ENCODE measurements at regions not wholly inside any gene's neighbourhood (a gene's known extent, or its start where the extent isn't known, plus 50 kb on each side); places are given as distances from the start of the nearest gene placed in this dataset.

DNA sequence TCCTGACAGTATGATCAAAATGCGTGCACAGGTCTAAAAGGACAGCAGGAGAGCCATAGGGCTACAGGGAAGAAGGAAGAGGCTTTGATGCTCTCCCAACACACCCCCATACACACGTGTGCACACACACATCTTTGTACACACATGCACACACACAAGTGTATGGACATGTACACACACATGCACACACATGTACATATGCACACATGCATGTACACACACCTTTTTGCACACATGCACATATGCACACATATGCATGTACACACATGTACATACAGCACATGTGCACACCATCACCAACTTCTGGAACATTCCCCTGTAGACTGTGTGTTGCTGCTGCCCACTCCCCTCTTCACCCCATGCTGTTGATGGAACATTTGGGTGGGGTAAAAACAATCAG is 255.6 kb upstream of the CTBP2 start:
- H3K27me3 Mint-ChIP-seq (ENCODE audit: low read depth): peaks cover 33% of the 10 kb centered on the region
- no peaks in the 10 kb centered on the region for H3K9me3 Mint-ChIP-seq
- TF ChIP-seq, protein P1, sequence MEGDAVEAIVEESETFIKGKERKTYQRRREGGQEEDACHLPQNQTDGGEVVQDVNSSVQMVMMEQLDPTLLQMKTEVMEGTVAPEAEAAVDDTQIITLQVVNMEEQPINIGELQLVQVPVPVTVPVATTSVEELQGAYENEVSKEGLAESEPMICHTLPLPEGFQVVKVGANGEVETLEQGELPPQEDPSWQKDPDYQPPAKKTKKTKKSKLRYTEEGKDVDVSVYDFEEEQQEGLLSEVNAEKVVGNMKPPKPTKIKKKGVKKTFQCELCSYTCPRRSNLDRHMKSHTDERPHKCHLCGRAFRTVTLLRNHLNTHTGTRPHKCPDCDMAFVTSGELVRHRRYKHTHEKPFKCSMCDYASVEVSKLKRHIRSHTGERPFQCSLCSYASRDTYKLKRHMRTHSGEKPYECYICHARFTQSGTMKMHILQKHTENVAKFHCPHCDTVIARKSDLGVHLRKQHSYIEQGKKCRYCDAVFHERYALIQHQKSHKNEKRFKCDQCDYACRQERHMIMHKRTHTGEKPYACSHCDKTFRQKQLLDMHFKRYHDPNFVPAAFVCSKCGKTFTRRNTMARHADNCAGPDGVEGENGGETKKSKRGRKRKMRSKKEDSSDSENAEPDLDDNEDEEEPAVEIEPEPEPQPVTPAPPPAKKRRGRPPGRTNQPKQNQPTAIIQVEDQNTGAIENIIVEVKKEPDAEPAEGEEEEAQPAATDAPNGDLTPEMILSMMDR (IDR thresholded peaks at IDR 0.05; ENCODE audit: unreplicated experiment): no peak

DNA sequence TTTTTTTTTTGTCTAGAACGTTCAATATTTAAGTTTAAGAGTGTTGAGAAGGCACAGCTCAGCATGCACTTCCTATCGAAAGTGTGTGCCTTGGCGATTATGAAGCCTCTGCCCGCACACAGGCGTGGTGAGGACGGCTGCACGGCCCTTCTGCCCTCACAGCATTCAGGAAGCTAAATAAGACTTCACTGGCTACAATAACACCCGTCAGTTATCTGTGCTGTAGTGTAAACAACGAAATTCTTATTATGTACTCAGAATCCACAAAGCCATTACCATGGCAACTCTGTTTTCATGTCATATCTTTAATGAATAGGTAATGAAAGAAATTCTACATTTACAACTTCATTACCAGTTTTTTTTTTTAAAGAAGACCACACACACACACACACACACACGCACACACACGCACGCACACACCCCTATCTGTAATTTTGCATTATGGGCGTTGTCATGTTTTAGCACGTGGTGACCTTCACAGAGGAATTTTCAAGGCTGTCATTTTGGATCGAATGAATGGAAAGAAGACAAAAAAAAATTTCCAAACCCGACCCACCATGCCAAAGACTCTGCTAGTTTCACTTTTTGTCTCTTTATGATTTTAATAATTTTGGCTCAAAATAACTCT is 254.8 kb upstream of the CTBP2 start:
- Mint-ChIP-seq H3K36me3 (no peaks in the 10 kb centered on the region), H3K4me1 (no peaks in the 10 kb centered on the region), H3K27ac (no peak overlapping the region), H3K27me3 (ENCODE audit: low read depth) (peaks cover 29% of the 10 kb centered on the region), H3K4me3 (no peak overlapping the region), H3K9me3 (no peaks in the 10 kb centered on the region)
- TF ChIP-seq, protein P1 (IDR thresholded peaks at IDR 0.05; ENCODE audit: unreplicated experiment): no peak
- DNase-seq (ENCODE audit: low spot score in 2 of 2, unreplicated experiment in 2 of 2): no peak

More for the DNA sequence above, 255.6 kb upstream of the CTBP2 start:
- Mint-ChIP-seq H3K4me3 (no peak overlapping the region), H3K36me3 (no peaks in the 10 kb centered on the region), H3K27ac (no peak overlapping the region), H3K4me1 (no peaks in the 10 kb centered on the region)
- DNase-seq (ENCODE audit: low spot score in 2 of 2, unreplicated experiment in 2 of 2): no peak

DNA sequence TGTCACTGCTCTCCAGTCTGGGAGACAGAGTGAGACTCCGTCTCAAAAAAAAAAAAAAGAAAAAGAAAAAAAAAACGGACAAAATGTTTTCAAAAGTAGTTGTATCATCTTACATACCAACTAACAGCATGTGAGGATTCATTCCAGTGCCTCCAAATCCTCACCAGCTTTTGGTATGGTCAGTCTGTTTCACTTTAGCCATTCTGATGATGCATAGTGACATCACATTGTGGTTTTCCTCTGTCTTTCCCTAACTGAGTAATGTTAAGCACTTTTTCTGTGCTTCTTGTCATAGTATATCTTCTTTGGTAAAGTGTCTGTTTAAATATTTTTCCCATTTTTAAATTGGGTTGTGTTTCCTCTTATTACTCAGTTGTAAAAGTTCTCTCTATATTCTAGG is 251.4 kb upstream of the CTBP2 start:
- TF ChIP-seq, protein P1 (IDR thresholded peaks at IDR 0.05; ENCODE audit: unreplicated experiment): no peak
- Mint-ChIP-seq H3K27ac (no peak overlapping the region), H3K9me3 (no peaks in the 10 kb centered on the region), H3K4me1 (no peaks in the 10 kb centered on the region), H3K4me3 (no peak overlapping the region), H3K27me3 (ENCODE audit: low read depth) (peaks cover 34% of the 10 kb centered on the region), H3K36me3 (no peaks in the 10 kb centered on the region)
- no peak for DNase-seq (ENCODE audit: low spot score in 2 of 2, unreplicated experiment in 2 of 2)

- Mint-ChIP-seq H3K4me1 (no peaks in the 10 kb centered on the region), H3K9me3 (peaks cover 10% of the 10 kb centered on the region), H3K27ac (no peak overlapping the region), H3K36me3 (no peaks in the 10 kb centered on the region), H3K4me3 (no peak overlapping the region), H3K27me3 (ENCODE audit: low read depth) (peaks cover 31% of the 10 kb centered on the region)
- TF ChIP-seq, protein P1 (IDR thresholded peaks at IDR 0.05; ENCODE audit: unreplicated experiment): no peak
- no peak for DNase-seq (ENCODE audit: low spot score in 2 of 2, unreplicated experiment in 2 of 2)
Observed at GRCh38 chr10:125409756-125410155, 249.4 kb upstream of the CTBP2 start.

GRCh38 chr10:125407557-125407956 is 247.2 kb upstream of the CTBP2 start:
- DNase-seq (ENCODE audit: low spot score in 2 of 2, unreplicated experiment in 2 of 2): no peak
- TF ChIP-seq, protein P1 (IDR thresholded peaks at IDR 0.05; ENCODE audit: unreplicated experiment): no peak
- H3K9me3 Mint-ChIP-seq: peaks cover 30% of the 10 kb centered on the region
- H3K27me3 Mint-ChIP-seq (ENCODE audit: low read depth): peaks cover 34% of the 10 kb centered on the region
- H3K36me3 Mint-ChIP-seq: no peaks in the 10 kb centered on the region
- no peaks in the 10 kb centered on the region for H3K4me1 Mint-ChIP-seq
- H3K27ac Mint-ChIP-seq: no peak overlapping the region
- H3K4me3 Mint-ChIP-seq: no peak overlapping the region

All from mesothelial cell of epicardium (in vitro differentiated cells).